Ovary (tissue), 3 donors: ENCODE measurements at regions not wholly inside any gene's neighbourhood (a gene's known extent, or its start where the extent isn't known, plus 50 kb on each side); places are given as distances from the start of the nearest gene placed in this dataset.

Experiments
- CTCF ChIP-seq, 3 donors: fragments of 450-650 bp in 2 of 3; fragments of 200-600 bp in 1 of 3; IDR thresholded peaks; one replicate each; pipeline versions ENCODE4 v1.5.1 to v1.8.0; 2016 to 2022; ENCODE audit warnings: antibody characterized with exemption in 3 of 3, mild to moderate bottlenecking in 1 of 3
- EP300 ChIP-seq: sonication (generic); formaldehyde crosslinking; IDR thresholded peaks from one replicate; pipeline ENCODE4 v1.6.1; 2017; ENCODE audit warnings: antibody characterized with exemption
- POLR2A ChIP-seq: fragments of 450-650 bp; IDR thresholded peaks from one replicate; pipeline ENCODE4 v1.6.1; 2017; ENCODE audit warnings: antibody characterized with exemption, mild to moderate bottlenecking, moderate library complexity
- donor health status: DM: no; HTN: no; CAD: no.

- no peak for TF ChIP-seq POLR2A
- no peak for TF ChIP-seq CTCF (IDR thresholded peaks at IDR 0.05)
- no peak for TF ChIP-seq EP300
Observed at GRCh38 chrX:46198858-46199257, 346.4 kb downstream of the ZNF674 start.
